ENCODE measurements at regions not wholly inside any gene's neighbourhood (a gene's known extent, or its start where the extent isn't known, plus 50 kb on each side); places are given as distances from the start of the nearest gene placed in this dataset.
A peak's percentile ranks its signal among the peaks of the same experiment; 100 is the strongest.

- DNase-seq: no peak
These were observed 133.4 kb downstream of the ATG4C start for GRCh38 chr1:62917314-62917713.

DNA sequence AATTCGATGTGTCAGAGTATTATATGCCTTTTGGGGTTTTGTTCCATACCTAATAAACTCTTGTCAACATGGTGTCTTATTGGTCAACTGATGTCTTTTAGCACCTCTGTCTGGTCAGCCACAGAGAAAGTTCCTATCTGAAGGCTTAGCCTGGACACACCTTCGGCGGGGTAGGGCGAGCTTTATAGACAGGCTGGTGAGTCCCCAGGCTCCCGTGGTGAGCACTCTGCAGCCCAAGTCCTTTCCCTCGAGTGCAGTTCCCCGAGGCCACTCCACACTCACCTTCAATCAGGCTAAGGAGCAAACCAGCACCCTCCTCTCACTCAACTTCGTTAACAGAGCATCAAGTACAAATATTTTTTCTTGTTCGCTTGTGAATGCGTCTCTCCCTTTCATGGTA lies 133.9 kb downstream of the ATG4C start:
- no peak for DNase-seq

GRCh38 chr1:62918700-62919099 lies 134.8 kb downstream of the ATG4C start:
- no peak for DNase-seq

DNA sequence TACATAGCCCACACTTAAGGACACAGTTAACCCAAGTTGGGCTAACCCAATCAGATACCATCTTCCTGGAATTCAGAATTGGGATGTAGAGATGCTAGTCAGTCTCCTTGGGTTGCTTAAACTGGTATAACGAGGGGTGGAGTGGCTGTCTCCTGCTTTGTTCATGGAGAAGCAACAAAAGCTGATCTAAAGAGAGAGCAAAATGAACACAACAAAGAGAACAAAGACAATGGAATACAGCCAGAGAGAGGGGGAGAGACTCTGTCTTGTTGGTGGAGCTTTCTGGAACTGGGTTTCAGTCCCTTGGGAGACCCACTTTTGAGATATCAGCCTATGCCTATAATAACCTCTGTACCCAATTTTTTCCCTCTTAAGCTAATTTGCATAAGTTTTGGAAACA lies 138.1 kb downstream of the ATG4C start:
- DNase-seq: no peak

GRCh38 chr1:62924983-62925790 lies 141.3 kb downstream of the ATG4C start:
- DNase-seq: no peak

DNA sequence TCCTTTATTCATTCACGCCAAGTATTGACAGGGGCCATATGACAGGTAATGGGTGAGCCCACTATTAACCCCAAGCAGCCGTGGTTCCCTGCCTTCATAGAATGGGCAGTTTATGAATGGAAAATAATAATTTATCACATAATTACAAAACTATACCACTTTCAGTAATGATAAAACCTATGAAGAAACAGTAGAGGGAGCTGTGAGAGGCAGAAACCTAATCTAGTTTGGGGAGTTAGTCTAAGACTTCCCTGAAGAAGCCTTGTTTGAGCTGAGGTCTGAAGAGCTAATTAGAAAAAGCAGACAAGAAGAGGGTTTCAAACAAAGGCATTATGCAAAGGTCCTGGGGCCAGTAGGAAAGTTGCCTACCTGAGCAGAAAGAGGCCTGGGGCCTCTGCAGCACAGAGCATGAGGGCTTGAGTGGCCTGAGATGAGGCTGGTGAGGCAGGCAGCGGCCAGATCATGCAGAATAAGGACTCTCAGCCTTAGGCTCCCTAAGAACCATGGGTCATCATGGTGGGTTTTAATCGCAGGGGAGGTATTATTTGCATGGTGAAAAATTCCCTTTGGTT lies 142.8 kb downstream of the ATG4C start:
- no peak for DNase-seq

DNA sequence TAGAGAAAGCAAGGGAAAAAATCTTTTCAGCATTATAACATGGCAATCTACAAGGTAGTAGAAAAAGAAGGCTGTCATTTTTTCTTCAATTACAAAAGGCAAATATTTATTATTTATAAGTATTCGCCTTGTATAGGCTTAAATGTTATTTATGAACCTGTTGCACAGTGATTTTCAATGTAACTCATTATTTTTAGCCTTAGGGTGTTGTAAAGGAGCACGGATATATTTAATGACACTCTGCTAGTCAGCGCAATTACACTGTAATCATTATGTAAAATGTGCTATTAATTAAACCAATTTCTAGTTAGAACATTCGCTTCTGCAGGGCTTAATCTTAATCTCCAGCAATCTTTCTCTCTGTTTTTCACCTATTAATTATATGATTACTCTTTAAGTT lies 145.0 kb downstream of the ATG4C start:
- DNase-seq: no peak

- no peak for DNase-seq
These were observed 153.8 kb downstream of the ATG4C start for GRCh38 chr1:62937634-62938296.

DNA sequence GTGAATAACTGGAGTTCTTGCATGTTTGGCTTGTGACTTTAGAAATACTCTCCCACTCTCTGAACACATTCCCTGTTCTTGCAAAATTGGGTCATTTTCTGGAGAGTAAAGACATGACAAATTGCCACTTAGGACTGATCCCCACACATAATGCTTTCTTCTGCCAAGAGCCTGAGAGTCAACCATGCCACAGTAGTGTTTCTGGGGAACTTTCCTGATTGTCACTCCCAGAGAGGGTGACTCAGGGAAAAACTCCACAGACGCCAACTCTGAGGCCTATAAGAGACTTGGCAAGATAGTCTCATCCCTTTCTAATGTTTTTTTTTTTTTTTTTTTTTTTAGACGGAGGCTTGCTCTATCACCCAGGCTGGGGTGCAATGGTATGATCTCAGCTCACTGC lies 157.8 kb downstream of the ATG4C start:
- no peak for DNase-seq

GRCh38 chr1:62946511-62946910 lies 162.6 kb downstream of the ATG4C start:
- DNase-seq: no peak

- no peak for DNase-seq
These were observed 167.5 kb downstream of the ATG4C start for GRCh38 chr1:62951428-62951827.

DNA sequence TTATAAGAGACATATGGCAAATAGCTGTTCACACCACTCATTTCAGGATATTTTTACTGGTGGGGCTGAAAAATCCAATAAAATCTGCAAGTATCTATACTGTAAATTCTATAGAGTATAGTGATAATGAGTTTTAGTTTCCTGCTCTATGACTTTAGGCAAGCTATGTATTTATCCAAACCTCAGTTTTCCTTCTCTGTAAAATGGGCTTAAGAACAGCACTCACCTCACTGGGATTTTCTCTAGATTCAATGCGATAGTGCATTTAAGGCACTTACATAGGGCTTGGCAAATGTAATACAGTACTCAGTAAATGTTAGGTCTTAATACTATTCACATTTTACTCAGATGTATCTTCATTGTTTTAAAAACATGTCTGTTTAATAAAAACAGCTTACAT lies 168.7 kb downstream of the ATG4C start:
- DNase-seq: no peak

DNA sequence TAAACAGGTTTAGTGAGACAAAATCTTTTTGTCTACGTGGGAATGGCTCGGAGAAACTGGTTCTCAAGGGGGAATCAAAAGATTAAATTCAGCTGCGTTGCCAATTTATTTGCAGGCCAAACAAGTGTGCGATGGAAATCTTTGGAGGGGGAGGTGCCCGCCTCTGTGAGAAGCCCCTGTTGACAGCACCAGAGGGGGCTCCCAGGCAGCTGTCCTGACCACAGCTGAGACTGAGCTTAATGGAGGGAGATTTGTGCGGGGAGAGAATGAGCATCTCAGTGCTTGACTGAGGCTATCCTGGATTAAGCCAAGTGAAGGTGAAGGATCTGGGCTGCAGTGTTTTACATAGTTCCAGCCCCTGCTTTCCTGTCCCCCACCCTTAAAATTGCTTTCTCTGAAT lies 169.7 kb downstream of the ATG4C start:
- DNase-seq: peak in 2 of 56 donors; percentile 1 to 5

- no peak for DNase-seq
These were observed 170.8 kb downstream of the ATG4C start for GRCh38 chr1:62954758-62955157.

DNA sequence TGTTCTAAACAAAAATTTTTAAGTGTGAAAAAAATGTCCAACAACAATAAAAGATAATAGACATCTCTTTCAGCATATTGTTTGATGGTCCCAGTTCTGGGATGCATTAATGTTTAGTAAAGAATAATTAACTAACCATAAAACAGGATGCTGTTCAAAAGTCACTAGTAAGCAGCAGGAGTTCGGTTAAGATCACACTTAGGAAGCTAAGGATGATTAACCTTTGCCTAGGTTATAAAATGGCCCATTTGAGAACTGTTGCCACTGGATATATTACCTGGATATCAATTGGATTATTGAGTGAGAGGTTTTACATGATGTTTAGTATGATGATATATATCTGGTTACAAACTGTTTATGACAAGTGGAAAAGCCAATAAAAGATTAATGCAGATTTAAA lies 171.7 kb downstream of the ATG4C start:
- DNase-seq: no peak

DNA sequence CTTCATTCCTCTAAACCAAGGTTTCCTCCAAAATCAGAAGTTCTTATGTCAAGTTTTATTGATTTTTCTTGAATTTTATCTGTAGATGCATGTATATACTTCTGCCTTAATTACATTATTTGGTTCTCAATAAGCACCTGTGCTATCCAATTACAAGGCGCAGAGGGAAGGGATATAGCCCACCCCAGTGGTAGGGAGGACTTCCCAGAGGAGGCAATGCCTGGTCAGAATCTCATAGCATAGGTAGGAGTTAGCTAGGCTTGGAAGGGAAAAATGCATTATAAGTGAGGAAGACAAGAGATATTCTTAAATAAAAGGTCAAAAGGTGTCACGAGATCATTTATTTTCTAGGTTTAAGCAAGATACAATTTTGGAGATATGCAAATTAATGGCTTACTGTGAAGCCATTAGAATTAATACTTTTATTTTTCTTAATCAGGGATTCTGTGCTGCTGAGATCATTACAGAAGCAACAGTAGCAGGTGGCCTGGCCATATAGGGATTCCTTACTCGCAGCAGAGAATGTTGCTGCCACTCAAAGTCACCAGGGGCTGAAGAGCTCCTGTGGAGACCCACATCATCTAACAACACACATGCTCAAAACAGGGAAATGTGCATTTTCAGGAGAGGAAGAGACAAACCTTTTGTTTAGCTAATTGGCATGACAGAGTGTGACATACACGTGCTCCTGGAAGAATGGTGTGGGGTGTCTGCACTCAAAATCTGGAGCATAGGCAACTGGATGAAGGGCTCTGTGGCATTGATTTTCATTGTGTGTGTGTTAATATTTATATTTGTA lies 178.3 kb downstream of the ATG4C start:
- no peak for DNase-seq

DNA sequence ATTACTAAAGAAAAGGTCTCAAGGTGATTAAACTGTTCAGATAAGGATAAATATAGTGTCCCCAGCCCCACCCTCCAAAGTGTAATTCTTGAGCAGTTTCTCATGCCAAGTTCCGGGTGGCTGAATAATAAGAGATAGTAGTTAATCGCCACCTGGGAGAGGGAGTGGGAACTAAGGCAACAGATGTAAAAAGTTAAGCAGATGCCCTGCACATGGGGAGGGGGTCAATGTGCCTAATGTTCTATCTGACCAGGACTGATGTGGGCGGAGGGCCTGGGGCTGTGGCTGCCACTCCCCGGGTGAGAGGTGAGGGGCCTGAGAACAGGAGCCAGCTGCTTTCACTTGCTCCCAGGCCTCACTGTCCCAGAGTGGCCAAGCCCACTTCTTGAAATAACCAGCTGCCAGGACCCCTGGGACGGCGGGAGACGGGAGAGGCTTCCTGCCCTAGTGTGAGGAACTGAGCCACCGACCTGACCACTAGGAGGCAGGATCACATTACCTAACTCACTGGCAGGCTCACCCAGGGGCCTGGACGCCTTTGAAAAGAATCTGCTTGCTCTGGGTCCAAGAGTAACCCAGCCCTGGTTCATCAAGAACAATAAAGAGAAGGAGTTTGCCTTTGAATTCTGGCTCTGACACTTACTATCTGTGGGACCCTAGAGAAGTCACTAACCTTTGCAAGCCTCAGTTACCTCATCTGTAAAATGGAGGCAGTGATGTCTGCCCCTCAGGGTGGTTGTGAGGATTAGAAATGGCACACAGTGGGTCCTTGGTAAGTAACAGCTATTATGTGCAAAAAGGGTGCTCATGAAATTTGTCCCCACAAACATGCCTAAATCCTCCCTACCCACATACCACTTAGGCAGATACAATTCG lies 179.2 kb downstream of the ATG4C start:
- peak in 8 of 56 donors; percentile 2 to 38 (median 7) for DNase-seq

DNA sequence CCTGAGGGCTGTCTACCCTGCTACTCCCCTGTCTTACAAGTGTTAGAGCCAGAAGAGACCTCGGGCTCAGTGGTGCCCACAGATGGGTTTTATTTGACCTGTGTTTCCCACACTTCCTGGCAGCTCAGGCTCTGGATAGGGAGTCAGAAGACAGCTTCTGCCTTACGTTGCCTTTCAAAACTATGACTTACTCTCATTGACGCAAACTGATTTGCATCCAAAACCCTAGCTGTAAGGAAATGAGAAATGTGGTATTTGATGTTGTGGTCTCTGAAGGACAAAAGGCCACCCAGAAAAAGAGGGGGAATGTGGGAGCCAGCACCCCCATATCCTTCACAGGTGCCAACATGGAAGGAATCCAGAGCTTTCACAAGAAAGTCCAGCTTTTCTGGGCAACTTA lies 180.2 kb downstream of the ATG4C start:
- DNase-seq: no peak

GRCh38 chr1:62967031-62967430 lies 183.1 kb downstream of the ATG4C start:
- DNase-seq: no peak

DNA sequence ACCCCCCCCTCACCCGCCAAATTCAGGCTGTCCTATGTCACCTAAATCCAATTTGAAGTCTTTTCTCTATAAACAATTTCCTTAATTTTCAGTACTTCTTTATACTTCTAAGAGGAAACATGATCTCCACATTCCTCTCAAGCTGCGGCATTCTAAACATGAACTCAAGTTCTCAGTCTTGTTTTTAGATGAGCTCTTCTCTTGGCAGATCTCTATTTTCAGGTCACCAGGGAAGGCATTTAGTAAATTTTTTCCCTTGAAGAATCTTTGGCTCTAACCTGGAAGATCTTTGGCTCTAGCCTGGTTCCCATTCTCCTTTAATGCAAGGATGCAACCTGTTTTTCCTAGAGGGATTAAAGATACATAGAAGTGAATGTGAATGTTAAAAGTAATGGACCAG lies 193.4 kb downstream of the ATG4C start:
- no peak for DNase-seq

- no peak for DNase-seq
These were observed 194.8 kb downstream of the ATG4C start for GRCh38 chr1:62978741-62979140.
